Esophagus squamous epithelium (tissue), 5 donors: ENCODE measurements at regions not wholly inside any gene's neighbourhood (a gene's known extent, or its start where the extent isn't known, plus 50 kb on each side); places are given as distances from the start of the nearest gene placed in this dataset.

Experiments
- DNase-seq: peaks from one replicate; lab custom pipeline; 2025; lab: John Stamatoyannopoulos, UW
- H3K27ac ChIP-seq, 4 donors: fragments of 200-600 bp; sonication (generic); one replicate each; pipeline ENCODE4 v1.5.1; 2016 to 2019; ENCODE audit warnings: mild to moderate bottlenecking in 1 of 4
- H3K27me3 ChIP-seq, 4 donors: fragments of 200-600 bp; sonication (generic); 1 replicate in 3 of 4; 2 replicates in 1 of 4; pipeline versions ENCODE4 v1.5.1 to v1.6.0; 2017 to 2021; ENCODE audit warnings: antibody characterized with exemption in 1 of 4
- H3K36me3 ChIP-seq, 3 donors: fragments of 200-600 bp; sonication (generic); one replicate each; pipeline ENCODE4 v1.5.1; 2016 to 2019
- H3K4me1 ChIP-seq, 3 donors: fragments of 200-600 bp; sonication (generic); one replicate each; pipeline ENCODE4 v1.5.1; 2017 to 2019
- H3K4me3 ChIP-seq, 4 donors: fragments of 200-600 bp; sonication (generic); 1 replicate in 3 of 4; 2 replicates in 1 of 4; pipeline ENCODE4 v1.5.1; 2016 to 2019; ENCODE audit warnings: mild to moderate bottlenecking in 2 of 4, moderate library complexity in 1 of 4
- H3K9me3 ChIP-seq, 3 donors: fragments of 200-600 bp; sonication (generic); one replicate each; pipeline ENCODE4 v1.5.1; 2016 to 2019
- POLR2A ChIP-seq, 4 donors: fragments of 450-650 bp; IDR thresholded peaks; one replicate each; pipeline ENCODE4 v1.6.1; 2017; ENCODE audit warnings: antibody characterized with exemption in 4 of 4, mild to moderate bottlenecking in 4 of 4, moderate library complexity in 3 of 4
- WGBS, 2 donors: methylation state at CpG; one replicate each; pipeline ENCODE4 v1.1.5; 2018; 5-methylcytosine and 5-hydroxymethylcytosine counted together
- intact Hi-C: fragments of 100-400 bp; cut with DNase I; formaldehyde crosslinking; loops from one replicate; pipeline ENCODE4 v1.15.0; 2022
- TF ChIP-seq, protein P1 (sequence below), 6 experiments: fragments of 450-650 bp in 4 of 6; fragments of 200-600 bp in 2 of 6; sonication (generic) in 2 of 6; IDR thresholded peaks; one replicate each; pipeline ENCODE4 v1.5.1; 2016 to 2019; ENCODE audit warnings: antibody characterized with exemption in 6 of 6, mild to moderate bottlenecking in 4 of 6, moderate library complexity in 4 of 6
- donor health status: DM: yes; HTN: yes; CAD: no.

DNA sequence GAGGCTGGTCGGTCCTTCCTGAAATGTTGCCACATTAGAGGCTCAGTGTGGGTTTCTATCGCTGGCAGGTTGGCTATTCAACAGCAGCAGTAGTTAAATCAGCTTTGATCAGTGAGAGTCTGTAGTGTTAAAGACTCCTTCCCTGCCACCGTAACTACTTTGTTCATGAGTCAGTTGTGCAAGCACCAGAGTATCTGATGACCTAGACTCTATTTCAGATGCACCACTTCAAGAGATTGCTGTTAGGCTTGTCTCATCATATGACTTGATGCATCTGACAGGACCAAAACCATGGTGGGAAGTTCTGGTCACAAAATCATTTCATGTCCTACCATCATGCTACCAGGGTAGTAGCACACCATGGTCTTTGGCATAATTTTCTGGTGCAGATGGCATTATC is 482.7 kb upstream of the MPDZ start:
- WGBS, 2 donors = 83 to 100% methylated on average over 3 of the region's 3 CpGs
- no peak overlapping the region for H3K27ac ChIP-seq
- H3K27me3 ChIP-seq = no peaks in the 10 kb centered on the region
- H3K9me3 ChIP-seq = no peaks in the 10 kb centered on the region
- peaks cover 0 to 7% (median 0%) of the 10 kb centered on the region in 3 donors for H3K4me1 ChIP-seq
- intact Hi-C loops = no loop called here
- no peak overlapping the region for H3K4me3 ChIP-seq
- DNase-seq = no peak
- H3K36me3 ChIP-seq = no peaks in the 10 kb centered on the region
- no peak for TF ChIP-seq POLR2A (IDR thresholded peaks at IDR 0.05)
- TF ChIP-seq, protein P1, sequence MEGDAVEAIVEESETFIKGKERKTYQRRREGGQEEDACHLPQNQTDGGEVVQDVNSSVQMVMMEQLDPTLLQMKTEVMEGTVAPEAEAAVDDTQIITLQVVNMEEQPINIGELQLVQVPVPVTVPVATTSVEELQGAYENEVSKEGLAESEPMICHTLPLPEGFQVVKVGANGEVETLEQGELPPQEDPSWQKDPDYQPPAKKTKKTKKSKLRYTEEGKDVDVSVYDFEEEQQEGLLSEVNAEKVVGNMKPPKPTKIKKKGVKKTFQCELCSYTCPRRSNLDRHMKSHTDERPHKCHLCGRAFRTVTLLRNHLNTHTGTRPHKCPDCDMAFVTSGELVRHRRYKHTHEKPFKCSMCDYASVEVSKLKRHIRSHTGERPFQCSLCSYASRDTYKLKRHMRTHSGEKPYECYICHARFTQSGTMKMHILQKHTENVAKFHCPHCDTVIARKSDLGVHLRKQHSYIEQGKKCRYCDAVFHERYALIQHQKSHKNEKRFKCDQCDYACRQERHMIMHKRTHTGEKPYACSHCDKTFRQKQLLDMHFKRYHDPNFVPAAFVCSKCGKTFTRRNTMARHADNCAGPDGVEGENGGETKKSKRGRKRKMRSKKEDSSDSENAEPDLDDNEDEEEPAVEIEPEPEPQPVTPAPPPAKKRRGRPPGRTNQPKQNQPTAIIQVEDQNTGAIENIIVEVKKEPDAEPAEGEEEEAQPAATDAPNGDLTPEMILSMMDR (IDR thresholded peaks at IDR 0.05) = no peak

DNA sequence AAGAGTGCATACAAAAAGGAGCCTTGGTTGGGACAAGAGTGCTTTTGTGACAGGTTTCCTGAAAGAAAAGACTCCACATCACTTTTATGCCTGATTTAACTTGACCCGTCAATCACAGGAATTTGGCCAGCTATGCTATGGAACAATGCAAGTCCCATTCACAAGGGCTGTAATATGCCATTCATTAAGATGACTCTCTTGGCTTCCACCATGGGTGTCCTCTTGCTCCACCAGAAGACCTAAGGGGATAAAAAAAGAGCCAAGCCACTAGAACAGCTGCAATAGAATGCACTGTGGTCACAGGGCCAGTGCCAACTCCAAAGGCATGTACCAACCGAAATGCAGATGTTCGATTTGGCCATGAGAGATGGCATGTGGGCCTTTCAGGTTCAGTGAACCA is 480.1 kb upstream of the MPDZ start:
- intact Hi-C loops = no loop called here
- no peaks in the 10 kb centered on the region for H3K9me3 ChIP-seq
- H3K4me1 ChIP-seq = peaks cover 0 to 7% (median 0%) of the 10 kb centered on the region in 3 donors
- 62 to 69% methylated on average over 3 of the region's 3 CpGs for WGBS, 2 donors
- no peak overlapping the region for H3K27ac ChIP-seq
- no peaks in the 10 kb centered on the region for H3K36me3 ChIP-seq
- no peak overlapping the region for H3K4me3 ChIP-seq
- H3K27me3 ChIP-seq = no peaks in the 10 kb centered on the region
- TF ChIP-seq, protein P1 (IDR thresholded peaks at IDR 0.05) = no peak
- no peak for TF ChIP-seq POLR2A (IDR thresholded peaks at IDR 0.05)
- DNase-seq = no peak

GRCh38 chr9:13758936-13759335 is 479.4 kb upstream of the MPDZ start:
- Histone ChIP-seq H3K4me3 (no peak overlapping the region), H3K4me1 (peaks cover 0 to 7% (median 0%) of the 10 kb centered on the region in 3 donors), H3K27ac (no peak overlapping the region), H3K9me3 (no peaks in the 10 kb centered on the region), H3K36me3 (no peaks in the 10 kb centered on the region), H3K27me3 (no peaks in the 10 kb centered on the region)
- 55 to 77% methylated on average over 7 to 9 of the region's 9 CpGs for WGBS, 2 donors
- no peak for DNase-seq
- intact Hi-C loops = no loop called here
- TF ChIP-seq POLR2A (IDR thresholded peaks at IDR 0.05) = no peak
- TF ChIP-seq, protein P1 (IDR thresholded peaks at IDR 0.05) = no peak

- intact Hi-C loops = no loop called here
Measured at GRCh38 chr9:13756943-13757342, 477.5 kb upstream of the MPDZ start.

GRCh38 chr9:13755551-13755950 is 476.1 kb upstream of the MPDZ start:
- no peaks in the 10 kb centered on the region for H3K36me3 ChIP-seq
- no peak for DNase-seq
- no peaks in the 10 kb centered on the region for H3K27me3 ChIP-seq
- H3K9me3 ChIP-seq = no peaks in the 10 kb centered on the region
- intact Hi-C loops = no loop called here
- 88 to 100% methylated on average over 1 of the region's 1 CpG for WGBS, 2 donors
- H3K4me1 ChIP-seq = peaks cover 0 to 7% (median 0%) of the 10 kb centered on the region in 3 donors
- no peak overlapping the region for H3K4me3 ChIP-seq
- H3K27ac ChIP-seq = no peak overlapping the region
- TF ChIP-seq, protein P1 (IDR thresholded peaks at IDR 0.05) = no peak
- TF ChIP-seq POLR2A (IDR thresholded peaks at IDR 0.05) = no peak

More at GRCh38 chr9:13756943-13757342, 477.5 kb upstream of the MPDZ start:
- Histone ChIP-seq H3K4me3 (no peak overlapping the region), H3K9me3 (no peaks in the 10 kb centered on the region), H3K36me3 (no peaks in the 10 kb centered on the region), H3K27me3 (no peaks in the 10 kb centered on the region), H3K4me1 (peaks cover 0 to 7% (median 0%) of the 10 kb centered on the region in 3 donors), H3K27ac (no peak overlapping the region)
- TF ChIP-seq, protein P1 (IDR thresholded peaks at IDR 0.05) = no peak
- TF ChIP-seq POLR2A (IDR thresholded peaks at IDR 0.05) = no peak
- WGBS, 2 donors = 90 to 94% methylated on average over 4 of the region's 4 CpGs
- no peak for DNase-seq
